UCSD-AML1 (cell line): ENCODE measurements at regions not wholly inside any gene's neighbourhood (a gene's known extent, or its start where the extent isn't known, plus 50 kb on each side); places are given as distances from the start of the nearest gene placed in this dataset.

Experiments used
- DNase-seq: peaks from one replicate; lab custom pipeline; 2025; ENCODE audit not compliant: unreplicated experiment; lab: John Stamatoyannopoulos, UW

DNA sequence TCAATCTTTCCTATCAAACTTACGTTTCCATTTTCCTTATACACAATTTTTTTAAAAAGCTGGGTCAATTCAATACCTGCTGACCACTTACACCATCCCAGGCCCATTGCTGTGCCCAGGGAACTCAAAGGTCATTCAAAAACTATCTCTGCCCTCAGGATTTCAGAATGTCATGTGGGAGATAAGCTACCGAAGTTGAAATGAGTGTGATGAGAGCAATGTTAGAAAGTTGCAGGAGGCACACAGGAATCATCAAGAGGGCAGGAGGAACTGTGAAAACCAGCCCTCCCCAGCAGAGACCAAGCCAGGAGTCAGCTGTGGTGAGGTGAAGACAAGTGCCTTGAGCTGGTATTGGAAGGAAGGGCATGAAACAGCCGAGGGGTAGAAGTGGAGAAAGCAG is 195.9 kb downstream of the HS3ST3A1 start:
- DNase-seq = no peak

DNA sequence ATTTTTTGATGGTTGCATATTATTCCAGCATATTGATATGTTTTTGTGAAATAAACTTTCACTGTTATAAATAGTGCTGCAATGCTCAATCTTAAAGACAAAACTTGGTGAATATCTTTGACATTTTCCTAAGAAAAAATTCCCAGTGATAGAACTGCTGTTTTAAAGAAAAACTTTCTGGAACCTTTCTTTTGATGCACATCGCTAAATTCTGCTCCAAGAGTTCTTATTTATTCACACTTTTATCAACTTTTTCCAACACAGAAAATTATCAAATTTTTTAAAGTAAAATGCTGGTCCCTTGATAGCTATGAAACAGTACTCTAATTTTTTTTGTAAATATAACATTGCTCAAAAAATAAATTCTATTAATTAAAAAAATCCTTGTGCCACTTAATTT is 196.6 kb downstream of the HS3ST3A1 start:
- DNase-seq = no peak

DNA sequence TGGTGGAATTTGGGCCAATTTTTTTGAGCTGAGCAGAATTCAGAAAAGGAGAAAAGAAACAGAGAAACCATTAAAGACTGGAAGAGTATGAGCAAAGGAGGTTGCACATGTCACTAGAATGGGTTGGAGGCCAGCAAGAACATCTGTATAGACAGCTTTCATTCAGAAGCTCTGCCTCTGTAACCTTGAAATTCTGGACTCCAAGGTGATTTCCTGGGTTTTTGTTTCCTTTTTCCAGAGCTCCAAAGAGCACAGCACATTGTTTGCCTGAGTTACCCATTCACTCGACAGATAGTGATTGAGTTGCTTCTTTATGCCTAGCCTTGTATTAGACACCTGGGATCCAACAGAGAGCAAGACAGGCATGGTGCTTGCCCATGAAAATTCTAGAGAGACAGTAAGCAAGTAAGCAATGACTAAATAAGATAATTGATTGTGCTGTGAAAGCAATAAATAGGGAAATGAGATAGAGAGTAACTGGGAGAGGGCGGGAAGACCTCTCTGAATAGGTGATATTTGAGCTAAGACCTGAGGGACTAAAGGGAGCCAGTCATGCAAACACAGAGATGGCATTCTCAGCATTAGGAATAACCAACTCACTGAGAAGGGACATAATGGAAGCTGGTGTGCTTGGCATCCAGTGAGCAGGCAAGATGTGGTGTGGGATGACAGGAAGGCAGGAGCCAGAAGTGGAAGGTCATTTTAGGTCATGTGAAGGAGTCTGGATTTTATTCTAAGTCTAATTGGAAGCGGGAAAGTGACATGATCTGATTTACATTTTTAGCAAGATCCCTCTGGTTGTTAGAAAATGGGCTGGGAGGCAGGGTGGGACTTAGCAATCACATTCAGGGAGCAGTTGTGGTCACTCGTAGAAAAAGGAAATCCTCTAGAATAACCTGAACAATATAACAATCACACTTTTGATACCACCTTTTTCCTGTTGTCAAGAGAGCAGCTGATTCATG is 197.5 kb downstream of the HS3ST3A1 start:
- no peak for DNase-seq

DNA sequence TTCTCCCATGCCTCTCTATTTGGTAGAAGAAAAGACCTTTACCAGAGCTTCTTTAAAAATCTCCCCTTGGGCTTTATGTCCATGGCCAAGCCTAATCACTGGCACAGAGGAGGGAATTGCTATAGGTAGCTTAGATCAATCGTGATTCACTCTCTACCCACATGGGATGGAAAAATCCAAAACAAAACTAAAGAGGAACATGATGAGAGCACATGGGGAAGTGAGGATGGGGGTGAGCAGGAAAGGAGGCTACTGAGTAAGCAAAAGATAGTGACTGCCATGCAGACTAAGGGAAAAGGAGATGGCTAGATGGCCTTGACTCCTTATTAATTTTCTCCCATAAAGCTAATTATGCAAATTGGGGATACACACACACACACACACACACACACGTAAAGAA is 201.2 kb downstream of the HS3ST3A1 start:
- DNase-seq = no peak

DNA sequence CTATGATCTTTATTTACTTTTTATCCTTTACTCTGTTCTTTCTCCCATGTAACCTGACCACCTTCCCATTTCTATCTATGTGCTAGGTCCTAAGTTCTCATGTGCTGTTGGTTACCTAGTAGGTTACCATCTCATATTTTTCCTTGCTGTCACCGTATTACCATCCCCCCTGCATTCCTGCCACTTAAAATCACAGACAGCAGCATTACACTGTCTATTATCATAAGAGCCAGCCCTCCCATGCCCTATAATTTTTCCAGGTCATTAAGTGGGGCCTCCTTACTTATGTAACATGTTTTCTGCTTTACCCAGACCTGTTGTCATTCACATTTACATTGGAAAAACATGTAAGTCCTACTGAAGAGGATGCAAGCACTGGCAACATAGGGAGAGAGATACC is 202.9 kb downstream of the HS3ST3A1 start:
- no peak for DNase-seq

DNA sequence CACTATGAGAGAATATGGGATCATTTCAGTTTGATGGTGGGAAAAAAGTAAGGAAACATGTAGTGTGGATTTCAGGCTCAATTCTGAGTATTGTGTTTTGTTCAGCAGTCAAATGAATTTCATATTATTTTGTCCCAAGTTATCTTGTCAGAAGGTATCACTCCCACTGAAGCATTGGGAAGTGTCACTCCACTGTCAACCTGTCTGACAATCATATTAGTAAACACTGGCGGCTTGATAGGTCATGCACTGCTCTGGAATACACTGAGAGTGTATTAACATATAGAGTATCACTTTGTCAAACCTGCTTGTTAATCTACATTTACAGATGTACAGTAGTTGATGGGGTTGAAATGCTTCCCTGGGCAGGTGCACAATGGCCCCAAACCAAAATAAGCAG is 203.6 kb downstream of the HS3ST3A1 start:
- no peak for DNase-seq

DNA sequence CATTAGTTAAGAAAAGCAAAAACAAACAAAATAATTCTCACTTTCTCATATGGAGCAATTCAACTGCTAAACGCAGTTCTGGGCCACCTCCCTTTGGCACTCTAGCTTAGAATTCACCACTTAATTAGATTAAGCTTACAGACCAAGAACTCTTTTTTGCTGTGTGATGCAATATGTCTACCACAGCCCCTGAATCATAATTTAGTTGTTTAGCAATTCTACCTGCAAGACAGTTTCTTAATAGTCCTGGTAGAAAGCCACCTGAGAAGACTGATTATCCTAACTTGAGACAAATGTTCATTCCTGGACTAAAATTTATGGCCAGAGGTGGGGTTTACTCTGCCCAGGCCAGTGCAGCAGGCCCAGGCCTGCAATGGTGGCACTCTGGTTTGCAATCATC is 205.9 kb downstream of the HS3ST3A1 start:
- no peak for DNase-seq

DNA sequence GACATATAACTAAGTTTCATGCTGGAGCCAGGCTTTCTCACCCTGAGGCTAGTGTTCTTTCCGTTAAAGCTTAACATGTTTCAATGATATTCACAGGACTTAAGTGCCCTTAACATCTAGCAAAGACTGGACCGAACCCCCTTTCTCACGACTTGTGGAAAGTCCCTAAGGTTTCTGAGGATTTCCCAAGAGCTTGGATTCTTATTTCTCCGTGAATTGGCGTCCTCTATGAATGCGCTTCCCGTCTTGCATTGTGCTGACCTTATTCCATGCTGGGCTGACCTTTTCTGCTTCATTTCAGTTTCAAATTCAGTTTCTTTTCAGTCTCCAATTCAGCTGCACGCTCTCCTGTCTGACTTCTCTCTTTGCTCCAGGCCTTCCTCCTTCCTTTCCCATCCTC is 206.4 kb downstream of the HS3ST3A1 start:
- no peak for DNase-seq

DNA sequence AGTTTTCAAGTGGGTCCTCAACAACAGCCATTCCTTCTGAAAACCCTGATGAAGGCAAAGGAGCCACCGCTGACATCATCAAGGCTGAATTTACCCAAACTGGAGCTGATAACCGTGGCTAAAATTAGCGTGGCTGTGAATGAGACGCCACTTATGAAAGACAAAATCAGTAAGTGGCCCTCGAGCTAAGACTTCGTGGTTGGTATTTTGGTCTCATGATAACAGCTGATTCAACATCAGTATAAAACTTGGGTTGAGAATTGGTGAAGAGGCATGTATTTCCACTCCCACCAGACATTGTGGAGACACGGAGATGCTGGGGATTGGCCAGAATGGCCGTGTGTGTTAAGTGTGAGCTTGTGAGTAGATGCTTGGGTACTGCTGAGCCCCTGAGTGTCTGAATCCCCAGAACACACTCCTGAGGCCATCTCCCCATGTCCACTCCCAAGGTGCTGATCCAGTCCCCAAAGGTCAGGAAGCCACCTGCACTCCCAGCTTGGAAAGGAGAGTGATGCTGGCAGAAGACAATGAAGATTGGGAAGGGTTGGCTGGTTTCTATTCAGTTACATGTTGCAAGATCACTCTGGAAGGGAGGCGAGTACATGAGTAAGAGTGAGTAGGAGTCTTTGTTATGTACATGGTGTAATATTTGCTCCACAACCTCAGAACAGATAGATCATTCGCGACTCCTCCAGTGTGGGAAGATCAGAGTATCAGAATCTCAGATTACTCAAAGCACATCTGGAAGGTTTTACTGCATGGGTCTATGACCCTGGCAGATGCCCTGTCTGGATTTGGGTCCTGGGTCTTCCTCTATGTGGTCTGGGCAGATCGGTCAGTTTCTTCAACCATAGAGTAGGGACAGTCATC is 207.7 kb downstream of the HS3ST3A1 start:
- DNase-seq = no peak

DNA sequence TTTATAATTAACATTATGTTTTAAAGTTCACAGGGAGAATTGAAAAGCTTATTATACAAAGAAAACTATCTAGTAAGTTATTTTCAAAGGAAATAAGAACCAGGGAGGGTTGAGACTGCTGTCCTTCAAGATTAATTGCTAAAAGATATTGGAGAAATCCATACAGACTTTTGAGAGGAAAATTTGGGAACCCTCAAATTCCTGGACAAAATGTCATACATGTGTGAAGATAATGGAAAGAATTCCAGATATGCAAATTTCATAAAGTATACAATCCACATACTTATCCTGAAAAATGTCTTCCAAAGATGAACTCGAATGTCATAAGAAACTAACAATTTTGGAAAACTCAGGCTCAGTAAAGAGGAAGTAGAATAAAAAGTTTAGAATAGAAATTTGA is 213.8 kb downstream of the HS3ST3A1 start:
- DNase-seq = no peak

DNA sequence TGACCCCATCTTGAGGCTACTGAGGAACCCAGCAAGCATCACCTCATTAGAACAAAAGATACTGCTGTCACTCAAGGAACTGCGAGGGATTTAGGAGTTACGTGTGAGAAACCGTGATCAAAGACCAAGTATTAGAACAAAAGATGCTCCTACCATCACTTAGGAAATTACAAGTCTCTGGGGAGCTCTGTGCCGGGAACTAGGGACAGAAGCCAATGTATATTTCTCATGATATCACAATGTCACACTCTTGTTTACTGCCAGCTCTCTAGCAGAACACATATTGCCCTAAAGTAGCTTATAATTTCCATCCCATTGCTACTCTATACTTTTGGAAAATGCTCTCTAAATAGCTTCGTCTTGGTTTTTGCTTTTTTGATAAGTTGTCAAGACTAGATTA is 214.5 kb downstream of the HS3ST3A1 start:
- DNase-seq = no peak

DNA sequence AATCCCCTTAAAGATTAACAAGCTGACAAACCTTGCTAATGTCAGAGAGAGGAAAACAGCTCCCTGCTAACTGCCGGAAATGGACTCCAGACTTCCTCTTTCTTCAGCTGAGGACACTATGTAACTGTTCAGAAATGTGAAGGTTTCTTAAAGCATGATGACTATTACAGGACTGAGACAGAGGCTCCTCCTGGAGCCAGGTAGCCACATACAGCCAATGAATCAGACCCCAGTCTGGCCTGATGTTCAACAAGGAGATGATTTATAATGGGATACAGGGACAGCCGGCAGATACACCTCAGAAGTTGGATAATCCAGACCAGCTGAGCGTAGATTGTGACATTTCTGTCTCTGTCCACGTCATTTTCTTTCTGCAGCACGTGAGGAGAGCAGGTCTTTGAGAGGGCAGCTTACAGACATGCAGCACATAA is 216.2 kb downstream of the HS3ST3A1 start:
- peak; percentile 50 for DNase-seq

DNA sequence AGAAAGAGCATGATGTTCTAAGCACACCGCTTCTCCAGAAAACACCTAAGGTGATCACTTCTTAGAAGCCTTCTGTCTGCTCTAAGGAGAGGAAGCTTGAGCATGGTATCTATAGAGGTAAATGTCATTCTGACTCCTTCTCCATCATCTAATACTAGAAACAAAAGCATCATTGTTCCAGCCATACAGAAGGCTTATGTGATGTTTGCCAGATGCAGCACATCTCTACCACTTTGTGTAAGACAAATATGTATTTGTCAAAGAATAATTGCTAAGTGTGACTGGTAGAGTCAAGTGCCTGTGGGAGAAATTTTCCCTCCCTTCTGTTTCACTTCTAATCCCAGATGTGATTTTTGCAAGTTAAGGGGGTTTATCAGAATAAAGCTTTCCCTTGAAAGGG is 217.1 kb downstream of the HS3ST3A1 start:
- no peak for DNase-seq

DNA sequence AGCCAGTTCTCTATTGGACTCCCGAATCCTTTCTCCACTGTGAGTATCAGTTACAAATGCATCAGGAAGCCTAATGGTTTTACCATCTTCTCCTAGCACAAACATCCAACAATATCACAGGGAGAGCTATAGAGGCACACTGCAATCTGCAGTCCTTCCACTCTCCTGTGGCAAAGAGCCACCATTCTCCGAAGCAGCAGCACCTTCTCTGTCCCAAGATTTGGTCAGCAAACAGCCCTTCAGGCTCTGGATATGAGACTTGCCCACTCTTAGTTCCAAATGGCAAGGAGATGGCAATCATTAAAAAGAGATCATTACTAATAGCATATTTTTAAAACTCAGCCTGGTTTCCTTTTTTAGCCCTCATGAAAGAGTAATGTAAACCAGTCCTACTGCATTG is 223.4 kb downstream of the HS3ST3A1 start:
- DNase-seq = no peak

DNA sequence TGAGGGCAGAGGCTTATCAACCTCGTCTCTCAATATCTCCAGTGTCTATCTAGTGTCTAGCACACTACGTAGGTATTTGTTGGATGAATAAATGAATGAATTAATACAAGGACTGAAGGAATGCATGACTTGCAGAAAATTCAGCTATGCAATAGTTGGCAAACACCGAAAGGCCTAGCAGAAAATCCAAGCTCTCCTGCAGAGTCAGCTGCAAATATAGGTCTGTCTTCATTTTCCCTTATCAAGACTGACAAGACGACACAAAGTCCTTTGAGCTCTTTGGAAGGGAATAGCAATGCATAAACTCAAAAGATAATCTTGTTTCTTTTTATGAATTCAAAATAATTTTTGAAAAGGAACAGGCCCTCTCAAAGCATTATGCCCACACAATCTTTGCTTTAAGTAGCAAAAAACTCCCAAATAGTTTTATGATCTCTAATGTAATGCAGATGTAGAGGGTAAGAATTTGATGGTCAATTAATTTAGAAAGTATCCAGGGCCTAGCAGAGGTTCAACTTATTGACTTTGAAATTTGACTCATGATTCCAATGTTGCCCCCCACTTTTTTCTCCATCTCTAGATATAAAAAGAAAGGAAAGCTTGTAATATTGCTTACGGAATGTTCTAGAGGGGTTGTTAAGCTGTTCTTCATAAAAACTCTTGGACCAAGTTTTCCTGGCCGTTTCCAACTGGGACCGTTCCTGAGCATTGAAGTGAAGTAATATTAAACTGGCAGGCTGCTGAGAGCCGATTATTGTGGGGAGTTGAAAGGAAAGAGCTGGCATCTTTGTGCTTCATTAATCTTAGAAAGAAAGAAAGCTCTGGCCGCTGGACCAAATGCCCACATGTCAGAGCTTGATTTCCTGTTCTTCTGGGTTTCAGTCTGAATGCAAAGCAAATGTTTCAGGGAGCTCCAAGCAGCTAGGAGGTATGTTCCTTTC is 227.3 kb downstream of the HS3ST3A1 start:
- no peak for DNase-seq

DNA sequence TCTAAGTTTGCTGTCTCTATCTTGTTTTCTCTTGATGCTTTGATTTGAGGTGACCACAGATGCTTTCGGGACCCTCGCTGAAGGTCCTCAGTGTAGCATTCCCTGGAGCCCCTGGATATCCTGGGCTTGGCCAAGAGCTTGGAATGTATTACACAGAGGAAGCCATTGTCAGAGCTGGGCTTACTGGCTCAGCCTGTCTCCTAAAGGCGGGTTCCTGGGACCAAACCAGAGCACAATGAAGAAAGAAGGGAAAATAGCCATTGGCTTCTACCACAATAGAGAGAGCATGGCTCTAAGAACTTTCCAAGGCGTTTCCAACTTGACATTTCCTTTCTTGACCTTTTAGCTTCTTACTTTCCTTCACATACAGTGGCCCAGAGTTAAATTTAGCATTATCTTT is 229.3 kb downstream of the HS3ST3A1 start:
- DNase-seq = no peak

DNA sequence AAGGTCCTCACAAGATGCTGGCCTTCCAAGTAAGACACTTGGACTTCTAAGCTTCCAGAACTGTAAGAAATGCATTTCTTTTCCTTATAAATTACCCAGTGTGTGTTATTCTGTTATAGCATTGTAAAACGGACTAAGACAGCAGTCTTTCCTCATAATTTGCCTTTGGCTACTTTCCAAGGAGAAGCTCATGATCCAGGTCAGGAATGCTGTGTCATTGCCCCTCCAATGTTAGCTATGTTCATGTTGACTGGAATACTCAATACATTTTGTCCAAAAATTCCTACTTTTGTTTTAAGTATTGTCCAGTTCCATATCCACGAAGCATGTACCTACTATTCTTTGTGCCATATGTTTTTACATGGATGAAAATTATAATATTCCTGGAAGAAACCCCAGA is 234.6 kb downstream of the HS3ST3A1 start:
- DNase-seq = no peak

DNA sequence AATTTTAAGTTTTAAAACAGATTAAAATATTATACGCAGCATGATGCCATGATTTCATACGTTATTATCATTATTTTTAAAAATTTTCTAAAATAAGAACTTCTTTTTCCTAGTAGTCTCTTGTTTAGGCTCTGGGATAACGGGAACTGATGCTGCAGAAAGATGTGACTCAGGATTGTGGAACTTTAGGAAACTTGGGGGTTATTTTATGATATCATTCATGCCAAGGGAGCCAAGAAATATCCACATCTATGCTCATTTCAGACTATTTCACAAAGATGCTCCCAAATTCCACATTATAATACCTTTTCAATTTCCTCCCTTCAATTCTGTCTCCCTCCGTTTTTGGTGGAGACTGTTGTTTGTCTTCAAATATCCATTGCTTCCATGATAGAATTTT is 236.4 kb downstream of the HS3ST3A1 start:
- no peak for DNase-seq

DNA sequence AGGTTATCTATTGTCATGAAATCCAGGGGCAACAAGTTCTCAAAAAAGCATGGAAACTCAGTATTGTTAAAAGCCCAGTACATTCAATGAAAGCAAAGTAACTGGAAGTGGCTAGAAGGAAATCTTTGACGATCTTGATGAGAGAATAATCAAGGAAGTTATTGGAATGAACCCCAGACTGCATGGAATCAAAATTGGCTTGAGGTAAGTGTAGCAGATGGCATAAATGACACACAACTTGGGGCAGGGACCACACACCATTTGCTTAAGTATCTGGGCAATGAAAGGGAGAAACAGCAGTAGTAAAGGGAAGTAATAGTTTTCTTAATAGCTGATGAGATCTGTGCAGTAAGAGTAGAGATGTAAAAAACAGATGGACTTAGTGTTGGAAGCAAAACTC is 238.0 kb downstream of the HS3ST3A1 start:
- no peak for DNase-seq

DNA sequence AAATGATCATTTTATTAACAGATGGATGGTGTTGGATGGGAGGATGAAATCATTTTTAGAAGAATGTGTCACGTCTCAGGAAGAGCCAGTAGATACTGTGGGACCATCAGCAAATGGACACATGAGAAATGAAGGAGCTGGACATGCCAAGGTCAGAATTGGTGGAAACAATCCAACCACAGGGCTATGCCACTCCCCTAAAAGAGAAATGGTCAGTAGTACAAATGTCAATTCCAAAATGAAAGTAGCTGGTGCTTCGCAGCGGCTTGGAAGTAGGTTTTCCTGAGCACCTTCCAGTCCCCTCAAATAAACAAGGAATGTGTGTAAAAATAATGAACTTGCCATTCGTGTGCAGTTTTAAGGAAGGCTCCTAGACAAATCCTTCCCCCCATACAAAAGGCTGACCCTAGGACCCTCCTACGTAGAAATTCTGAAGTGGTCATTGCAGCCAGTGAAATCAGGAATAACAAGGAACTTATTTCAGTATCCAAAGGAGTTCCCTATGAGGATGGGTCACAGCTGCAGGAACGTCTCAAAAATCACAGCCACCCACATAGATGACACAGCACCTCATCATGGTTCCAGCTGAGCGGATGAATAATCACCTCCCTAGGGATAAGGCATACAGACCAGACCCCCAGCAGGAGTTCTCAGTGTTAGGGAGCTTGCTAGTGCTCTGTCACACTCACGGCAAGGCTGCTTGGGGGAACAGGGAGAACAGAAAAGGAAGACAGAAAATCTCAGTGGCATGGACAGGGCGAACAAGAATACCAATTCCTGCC is 239.2 kb downstream of the HS3ST3A1 start:
- no peak for DNase-seq
